ENCODE measurements at regions not wholly inside any gene's neighbourhood (a gene's known extent, or its start where the extent isn't known, plus 50 kb on each side); places are given as distances from the start of the nearest gene placed in this dataset.
A peak's percentile ranks its signal among the peaks of the same experiment; 100 is the strongest.
"Not testable (repeated sequence)": the region's sequence is repeated elsewhere in the genome, so short reads cannot be mapped to it uniquely, and the experiment has no call there.

DNA sequence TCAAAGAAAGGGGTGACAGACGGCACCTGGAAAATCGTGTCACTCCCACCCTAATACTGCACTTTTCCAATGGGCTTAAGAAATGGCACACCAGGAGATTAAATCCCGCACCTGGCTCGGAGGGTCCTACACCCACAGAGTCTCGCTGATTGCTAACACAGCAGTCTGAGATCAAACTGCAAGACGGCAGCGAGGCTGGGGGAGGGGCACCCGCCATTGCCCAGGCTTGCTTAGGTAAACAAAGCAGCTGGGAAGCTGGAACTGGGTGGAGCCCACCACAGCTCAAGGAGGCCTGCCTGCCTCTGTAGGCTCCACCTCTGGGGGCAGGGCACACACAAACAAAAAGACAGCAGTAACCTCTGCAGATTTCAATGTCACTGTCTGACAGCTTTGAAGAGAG is 108.5 kb upstream of the SMARCAD1 start:
- not testable (repeated sequence) for H3K36me3 ChIP-seq (ENCODE audit: control insufficient read depth in 3 of 3, insufficient read depth in 2 of 3, low read depth in 1 of 3, low read length in 3 of 3); H3K4me3 ChIP-seq (ENCODE audit: low read depth in 1 of 3, low read length in 3 of 3); DNase-seq; H3K27me3 ChIP-seq (ENCODE audit: control insufficient read depth in 3 of 3, insufficient read depth in 3 of 3, low read length in 3 of 3); FAIRE-seq; H3K4me1 ChIP-seq (ENCODE audit: control insufficient read depth in 3 of 3, insufficient read depth in 2 of 3, low read depth in 1 of 3, low read length in 2 of 3); H3K27ac ChIP-seq (ENCODE audit: low read depth in 1 of 3, low read length in 2 of 3)
- WGBS, 3 donors: 78 to 95% (median 87%) methylated on average over 8 of the region's 8 CpGs
- peaks cover 0 to 11% of the 10 kb centered on the region in 2 donors for H3K9me3 ChIP-seq (ENCODE audit: control insufficient read depth in 2 of 2, insufficient read depth in 1 of 2, low read depth in 1 of 2, low read length in 1 of 2)

DNA sequence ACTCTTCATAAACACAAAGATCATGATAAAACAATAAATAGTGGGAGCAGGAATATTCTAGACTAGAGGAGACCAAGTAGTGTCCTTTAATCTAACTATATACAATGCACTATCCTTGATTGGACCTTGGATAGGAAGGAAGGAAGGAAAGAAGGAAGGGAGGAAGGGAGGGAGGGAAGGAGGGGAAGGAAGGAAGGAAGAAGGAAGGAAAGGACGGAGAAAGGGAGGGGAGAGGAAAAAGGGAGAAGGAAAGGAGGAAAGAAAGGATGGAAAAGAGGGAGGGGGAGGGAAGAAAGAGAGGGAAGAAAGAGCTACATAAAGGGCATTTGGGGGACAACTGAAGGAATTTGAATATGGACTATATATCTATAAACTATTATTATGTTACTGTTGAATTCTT is 95.0 kb upstream of the SMARCAD1 start:
- no peaks in the 10 kb centered on the region for H3K9me3 ChIP-seq (ENCODE audit: control insufficient read depth in 2 of 2, insufficient read depth in 1 of 2, low read depth in 1 of 2, low read length in 1 of 2)
- no peak overlapping the region for H3K27ac ChIP-seq (ENCODE audit: low read depth in 1 of 3, low read length in 2 of 3)
- H3K27me3 ChIP-seq (ENCODE audit: control insufficient read depth in 3 of 3, insufficient read depth in 3 of 3, low read length in 3 of 3): no peaks in the 10 kb centered on the region
- WGBS, 3 donors: 67 to 81% (median 81%) methylated on average over 1 of the region's 1 CpG
- no peaks in the 10 kb centered on the region for H3K4me1 ChIP-seq (ENCODE audit: control insufficient read depth in 3 of 3, insufficient read depth in 2 of 3, low read depth in 1 of 3, low read length in 2 of 3)
- DNase-seq: no peak
- no peak for FAIRE-seq
- no peak overlapping the region for H3K4me3 ChIP-seq (ENCODE audit: low read depth in 1 of 3, low read length in 3 of 3)
- H3K36me3 ChIP-seq (ENCODE audit: control insufficient read depth in 3 of 3, insufficient read depth in 2 of 3, low read depth in 1 of 3, low read length in 3 of 3): no peaks in the 10 kb centered on the region

DNA sequence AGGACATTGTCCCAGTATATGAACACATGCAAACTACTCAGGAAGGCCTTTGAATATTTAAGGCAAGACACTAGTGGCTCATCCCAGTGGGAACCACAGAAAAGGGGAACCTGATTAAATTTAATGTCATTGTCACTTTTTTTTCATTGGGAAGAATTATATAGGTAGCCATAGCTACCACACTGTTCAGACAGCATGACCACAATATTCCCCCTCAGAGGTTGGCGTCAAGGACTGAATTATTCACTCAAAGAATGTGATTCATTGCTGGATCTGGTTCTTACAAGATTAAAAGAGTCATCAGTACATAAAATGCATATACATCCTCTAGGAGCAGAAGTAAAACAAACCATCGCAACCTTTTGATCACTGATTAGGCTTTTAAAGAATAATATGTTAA is 92.0 kb upstream of the SMARCAD1 start:
- no peak for DNase-seq
- no peaks in the 10 kb centered on the region for H3K36me3 ChIP-seq (ENCODE audit: control insufficient read depth in 3 of 3, insufficient read depth in 2 of 3, low read depth in 1 of 3, low read length in 3 of 3)
- no peak overlapping the region for H3K27ac ChIP-seq (ENCODE audit: low read depth in 1 of 3, low read length in 2 of 3)
- WGBS, 3 donors: 72 to 88% (median 78%) methylated on average over 2 of the region's 2 CpGs
- no peaks in the 10 kb centered on the region for H3K27me3 ChIP-seq (ENCODE audit: control insufficient read depth in 3 of 3, insufficient read depth in 3 of 3, low read length in 3 of 3)
- FAIRE-seq: no peak
- H3K4me1 ChIP-seq (ENCODE audit: control insufficient read depth in 3 of 3, insufficient read depth in 2 of 3, low read depth in 1 of 3, low read length in 2 of 3): no peaks in the 10 kb centered on the region
- no peak overlapping the region for H3K4me3 ChIP-seq (ENCODE audit: low read depth in 1 of 3, low read length in 3 of 3)
- H3K9me3 ChIP-seq (ENCODE audit: control insufficient read depth in 2 of 2, insufficient read depth in 1 of 2, low read depth in 1 of 2, low read length in 1 of 2): no peaks in the 10 kb centered on the region

DNA sequence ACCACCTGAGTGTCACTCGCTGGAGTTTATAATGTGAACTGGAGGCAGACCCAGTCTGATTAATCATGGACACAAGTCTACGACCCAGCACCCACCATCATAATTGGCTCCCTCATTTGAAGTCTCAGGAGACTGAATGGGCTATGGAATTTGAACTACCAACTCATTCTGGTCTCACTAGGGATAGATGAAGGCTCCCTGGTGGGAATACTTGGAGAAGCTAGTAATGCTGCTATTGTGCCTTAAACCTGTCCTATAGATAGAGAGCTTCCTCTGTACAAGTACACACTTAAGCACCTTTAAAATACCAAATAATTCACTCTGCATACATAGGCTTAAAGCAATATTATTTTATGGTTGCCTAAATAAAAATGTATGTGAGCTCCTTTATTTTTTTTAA is 90.8 kb upstream of the SMARCAD1 start:
- Histone ChIP-seq H3K4me3 (ENCODE audit: low read depth in 1 of 3, low read length in 3 of 3) (no peak overlapping the region), H3K9me3 (ENCODE audit: control insufficient read depth in 2 of 2, insufficient read depth in 1 of 2, low read depth in 1 of 2, low read length in 1 of 2) (no peaks in the 10 kb centered on the region), H3K4me1 (ENCODE audit: control insufficient read depth in 3 of 3, insufficient read depth in 2 of 3, low read depth in 1 of 3, low read length in 2 of 3) (no peaks in the 10 kb centered on the region), H3K27me3 (ENCODE audit: control insufficient read depth in 3 of 3, insufficient read depth in 3 of 3, low read length in 3 of 3) (no peaks in the 10 kb centered on the region), H3K27ac (ENCODE audit: low read depth in 1 of 3, low read length in 2 of 3) (no peak overlapping the region), H3K36me3 (ENCODE audit: control insufficient read depth in 3 of 3, insufficient read depth in 2 of 3, low read depth in 1 of 3, low read length in 3 of 3) (no peaks in the 10 kb centered on the region)
- DNase-seq: no peak
- FAIRE-seq: no peak
- WGBS, 3 donors: 82 to 93% (median 87%) methylated on average over 2 of the region's 2 CpGs

DNA sequence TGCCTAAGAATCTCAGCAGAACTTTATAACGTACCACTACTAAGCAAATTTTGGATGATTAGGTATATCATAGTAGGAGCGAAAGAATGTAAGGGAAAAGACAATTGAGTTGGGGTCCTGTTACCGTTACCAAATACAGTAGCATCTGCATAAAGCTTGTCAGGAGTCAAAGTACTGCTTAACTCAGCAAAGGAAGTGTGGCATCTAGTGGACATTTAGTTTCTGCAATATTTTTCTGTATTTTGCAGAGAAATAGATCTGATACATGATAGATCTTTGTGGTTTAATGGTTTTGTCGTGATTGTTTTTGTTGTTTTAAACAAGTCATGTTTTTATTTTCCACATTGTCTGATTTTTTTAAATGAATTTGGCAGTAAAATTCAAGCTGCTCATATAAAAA is 81.0 kb upstream of the SMARCAD1 start:
- Histone ChIP-seq H3K4me1 (ENCODE audit: control insufficient read depth in 3 of 3, insufficient read depth in 2 of 3, low read depth in 1 of 3, low read length in 2 of 3) (no peaks in the 10 kb centered on the region), H3K9me3 (ENCODE audit: control insufficient read depth in 2 of 2, insufficient read depth in 1 of 2, low read depth in 1 of 2, low read length in 1 of 2) (no peaks in the 10 kb centered on the region), H3K4me3 (ENCODE audit: low read depth in 1 of 3, low read length in 3 of 3) (no peak overlapping the region), H3K27me3 (ENCODE audit: control insufficient read depth in 3 of 3, insufficient read depth in 3 of 3, low read length in 3 of 3) (no peaks in the 10 kb centered on the region), H3K27ac (ENCODE audit: low read depth in 1 of 3, low read length in 2 of 3) (no peak overlapping the region), H3K36me3 (ENCODE audit: control insufficient read depth in 3 of 3, insufficient read depth in 2 of 3, low read depth in 1 of 3, low read length in 3 of 3) (no peaks in the 10 kb centered on the region)
- FAIRE-seq (no peak), DNase-seq (peak; percentile 14 to 21)
- WGBS, 3 donors: 43 to 45% (median 43%) methylated on average over 4 of the region's 4 CpGs

DNA sequence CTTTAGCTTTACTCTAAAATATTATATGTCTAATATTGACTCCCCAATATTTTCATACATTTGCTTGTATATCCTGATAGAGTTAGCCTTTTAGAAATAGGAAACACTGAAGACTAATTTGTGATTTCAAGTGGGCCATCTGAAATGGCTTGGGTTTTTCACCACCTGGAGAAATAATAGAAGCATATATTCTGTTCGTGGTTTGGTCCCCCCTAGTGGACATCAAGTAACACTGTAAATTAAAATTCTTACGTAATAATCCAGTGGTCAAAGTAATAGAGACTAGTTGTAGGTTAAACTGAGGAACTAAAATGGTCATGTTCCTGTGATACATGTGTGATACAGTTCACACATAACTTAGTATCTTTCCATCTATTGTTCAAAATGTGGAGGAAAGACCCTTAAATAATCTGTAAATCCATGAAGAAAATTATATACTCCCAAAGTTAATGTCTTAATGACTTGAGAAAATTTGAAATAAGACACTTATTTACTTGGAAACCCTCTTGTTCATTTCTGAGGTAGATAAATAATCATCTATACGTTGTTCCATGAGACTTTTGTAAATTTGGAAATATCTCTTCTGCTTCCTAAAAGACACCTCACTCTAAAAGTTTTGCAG is 79.8 kb upstream of the SMARCAD1 start:
- DNase-seq (peak; percentile 42 to 61), FAIRE-seq (peak; percentile 33)
- no peaks in the 10 kb centered on the region for H3K36me3 ChIP-seq (ENCODE audit: control insufficient read depth in 3 of 3, insufficient read depth in 2 of 3, low read depth in 1 of 3, low read length in 3 of 3)
- no peak overlapping the region for H3K4me3 ChIP-seq (ENCODE audit: low read depth in 1 of 3, low read length in 3 of 3)
- H3K27ac ChIP-seq (ENCODE audit: low read depth in 1 of 3, low read length in 2 of 3): no peak overlapping the region
- H3K4me1 ChIP-seq (ENCODE audit: control insufficient read depth in 3 of 3, insufficient read depth in 2 of 3, low read depth in 1 of 3, low read length in 2 of 3): no peaks in the 10 kb centered on the region
- no peaks in the 10 kb centered on the region for H3K27me3 ChIP-seq (ENCODE audit: control insufficient read depth in 3 of 3, insufficient read depth in 3 of 3, low read length in 3 of 3)
- 3 to 10% (median 8%) methylated on average over 3 of the region's 3 CpGs for WGBS, 3 donors
- no peaks in the 10 kb centered on the region for H3K9me3 ChIP-seq (ENCODE audit: control insufficient read depth in 2 of 2, insufficient read depth in 1 of 2, low read depth in 1 of 2, low read length in 1 of 2)

DNA sequence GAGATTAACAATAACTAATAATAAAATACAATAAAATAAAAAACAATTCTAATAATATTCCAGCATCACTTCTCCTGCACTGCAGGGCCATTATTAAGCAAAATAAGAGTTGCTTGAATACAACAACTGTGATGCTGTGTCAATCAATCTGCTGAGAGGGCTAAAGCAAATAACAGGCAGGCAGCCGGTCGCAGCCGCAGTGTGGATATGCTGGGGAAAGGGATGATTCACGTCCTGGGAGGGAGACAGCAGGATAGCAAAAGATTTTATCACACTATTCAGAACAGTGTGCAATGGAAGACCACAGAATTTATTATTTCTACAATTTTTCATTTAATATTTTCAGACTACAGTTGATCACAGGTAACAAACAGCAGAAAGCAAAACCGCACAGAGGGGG is 76.5 kb upstream of the SMARCAD1 start:
- no peak for FAIRE-seq

DNA sequence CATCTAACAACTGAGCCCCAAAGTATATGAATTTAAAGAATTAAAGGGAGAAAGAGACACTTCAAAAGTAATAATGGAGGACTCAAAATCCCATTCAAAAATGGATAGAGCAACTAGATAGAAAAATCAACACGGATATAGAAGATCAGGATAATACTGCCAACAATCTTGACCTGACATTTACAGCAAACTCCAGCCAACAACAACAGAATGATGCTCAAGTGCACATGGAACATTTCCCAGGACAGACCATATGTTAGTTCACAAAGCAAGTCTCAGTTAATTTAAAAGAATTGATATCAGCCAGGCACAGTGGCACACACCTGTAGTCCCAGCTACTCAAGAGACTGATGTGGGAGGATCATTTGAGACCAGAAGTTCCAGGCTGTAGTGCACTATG is 72.0 kb upstream of the SMARCAD1 start:
- WGBS, 3 donors: 68 to 81% (median 78%) methylated on average over 1 of the region's 1 CpG
- no peaks in the 10 kb centered on the region for H3K36me3 ChIP-seq (ENCODE audit: control insufficient read depth in 3 of 3, insufficient read depth in 2 of 3, low read depth in 1 of 3, low read length in 3 of 3)

More for the DNA sequence above, 76.5 kb upstream of the SMARCAD1 start:
- no peak for DNase-seq
- 83 to 89% (median 85%) methylated on average over 5 of the region's 5 CpGs for WGBS, 3 donors
- Histone ChIP-seq H3K27ac (ENCODE audit: low read depth in 1 of 3, low read length in 2 of 3) (no peak overlapping the region), H3K4me3 (ENCODE audit: low read depth in 1 of 3, low read length in 3 of 3) (no peak overlapping the region), H3K9me3 (ENCODE audit: control insufficient read depth in 2 of 2, insufficient read depth in 1 of 2, low read depth in 1 of 2, low read length in 1 of 2) (no peaks in the 10 kb centered on the region), H3K27me3 (ENCODE audit: control insufficient read depth in 3 of 3, insufficient read depth in 3 of 3, low read length in 3 of 3) (no peaks in the 10 kb centered on the region), H3K4me1 (ENCODE audit: control insufficient read depth in 3 of 3, insufficient read depth in 2 of 3, low read depth in 1 of 3, low read length in 2 of 3) (no peaks in the 10 kb centered on the region), H3K36me3 (ENCODE audit: control insufficient read depth in 3 of 3, insufficient read depth in 2 of 3, low read depth in 1 of 3, low read length in 3 of 3) (no peaks in the 10 kb centered on the region)

More for the DNA sequence above, 72.0 kb upstream of the SMARCAD1 start:
- H3K4me1 ChIP-seq (ENCODE audit: control insufficient read depth in 3 of 3, insufficient read depth in 2 of 3, low read depth in 1 of 3, low read length in 2 of 3): peaks cover 0 to 5% (median 0%) of the 10 kb centered on the region in 3 donors
- H3K9me3 ChIP-seq (ENCODE audit: control insufficient read depth in 2 of 2, insufficient read depth in 1 of 2, low read depth in 1 of 2, low read length in 1 of 2): no peaks in the 10 kb centered on the region
- FAIRE-seq (no peak), DNase-seq (no peak)
- no peak overlapping the region for H3K4me3 ChIP-seq (ENCODE audit: low read depth in 1 of 3, low read length in 3 of 3)
- H3K27ac ChIP-seq (ENCODE audit: low read depth in 1 of 3, low read length in 2 of 3): no peak overlapping the region
- no peaks in the 10 kb centered on the region for H3K27me3 ChIP-seq (ENCODE audit: control insufficient read depth in 3 of 3, insufficient read depth in 3 of 3, low read length in 3 of 3)

Measured in small intestine (tissue), 7 donors.